ENCODE measurements at regions not wholly inside any gene's neighbourhood (a gene's known extent, or its start where the extent isn't known, plus 50 kb on each side); places are given as distances from the start of the nearest gene placed in this dataset.

- Histone ChIP-seq H3K79me2 (ENCODE audit: control insufficient read depth, insufficient read depth, low read length) (no peaks in the 10 kb centered on the region), H3K27ac (ENCODE audit: control insufficient read depth, insufficient read depth, low read length) (no peak overlapping the region), H3K9ac (ENCODE audit: control insufficient read depth, extremely low read depth, insufficient read depth, low read length) (no peak overlapping the region), H3K4me2 (ENCODE audit: control insufficient read depth, extremely low read depth, insufficient read depth, low read depth, low read length) (no peak overlapping the region), H2AFZ (ENCODE audit: control insufficient read depth, low read length) (no peak overlapping the region), H3K4me1 (ENCODE audit: control insufficient read depth, extremely low read depth, insufficient read depth, low read length) (no peaks in the 10 kb centered on the region), H3K9me3 (ENCODE audit: control insufficient read depth, low read depth, low read length) (no peaks in the 10 kb centered on the region), H3K36me3 (ENCODE audit: control insufficient read depth in 2 of 2, extremely low read depth in 1 of 2, insufficient read depth in 2 of 2, low read length in 2 of 2) (no peaks in the 10 kb centered on the region), H4K20me1 (ENCODE audit: control insufficient read depth, extremely low read depth, insufficient read depth, low read length) (no peaks in the 10 kb centered on the region), H3K4me3 (ENCODE audit: control insufficient read depth in 2 of 3, extremely low read depth in 1 of 3, insufficient read depth in 2 of 3, low read depth in 1 of 3, low read length in 3 of 3) (no peak overlapping the region), H3K9me1 (ENCODE audit: control insufficient read depth, extremely low read depth, insufficient read depth, low read length) (no peaks in the 10 kb centered on the region), H3K27me3 (ENCODE audit: control insufficient read depth, extremely low read depth, insufficient read depth, low read length) (no peaks in the 10 kb centered on the region)
- FAIRE-seq (no peak), DNase-seq (ENCODE audit: low read depth, low spot score) (no peak)
- dilution Hi-C loops (cut with MboI; ENCODE audit: extremely low pct_ligation_motif_present, low sequenced_read_pairs) = no loop called here
- no peak for TF ChIP-seq EZH2 (IDR thresholded peaks at IDR 0.05; ENCODE audit: low read length)
- no peak for TF ChIP-seq CTCF (optimal IDR thresholded peaks at IDR 0.05 in 1 of 3, IDR thresholded peaks at IDR 0.05 in 1 of 3, conservative IDR thresholded peaks at IDR 0.05 in 1 of 3; ENCODE audit: extremely low read depth in 1 of 3, insufficient read depth in 2 of 3, low read length in 3 of 3)
Observed at GRCh38 chr11:97514446-97514845, 1124.6 kb downstream of the JRKL start.

- Histone ChIP-seq H3K4me2 (ENCODE audit: control insufficient read depth, extremely low read depth, insufficient read depth, low read depth, low read length) (no peak overlapping the region), H3K9me3 (ENCODE audit: control insufficient read depth, low read depth, low read length) (no peaks in the 10 kb centered on the region), H3K27me3 (ENCODE audit: control insufficient read depth, extremely low read depth, insufficient read depth, low read length) (no peaks in the 10 kb centered on the region), H3K4me1 (ENCODE audit: control insufficient read depth, extremely low read depth, insufficient read depth, low read length) (no peaks in the 10 kb centered on the region), H4K20me1 (ENCODE audit: control insufficient read depth, extremely low read depth, insufficient read depth, low read length) (no peaks in the 10 kb centered on the region), H3K79me2 (ENCODE audit: control insufficient read depth, insufficient read depth, low read length) (no peaks in the 10 kb centered on the region), H3K9me1 (ENCODE audit: control insufficient read depth, extremely low read depth, insufficient read depth, low read length) (no peaks in the 10 kb centered on the region), H3K4me3 (ENCODE audit: control insufficient read depth in 2 of 3, extremely low read depth in 1 of 3, insufficient read depth in 2 of 3, low read depth in 1 of 3, low read length in 3 of 3) (no peak overlapping the region), H3K36me3 (ENCODE audit: control insufficient read depth in 2 of 2, extremely low read depth in 1 of 2, insufficient read depth in 2 of 2, low read length in 2 of 2) (no peaks in the 10 kb centered on the region), H2AFZ (ENCODE audit: control insufficient read depth, low read length) (no peak overlapping the region), H3K9ac (ENCODE audit: control insufficient read depth, extremely low read depth, insufficient read depth, low read length) (no peak overlapping the region), H3K27ac (ENCODE audit: control insufficient read depth, insufficient read depth, low read length) (no peak overlapping the region)
- dilution Hi-C loops (cut with MboI; ENCODE audit: extremely low pct_ligation_motif_present, low sequenced_read_pairs) = no loop called here
- no peak for DNase-seq (ENCODE audit: low read depth, low spot score)
- FAIRE-seq = no peak
- TF ChIP-seq EZH2 (IDR thresholded peaks at IDR 0.05; ENCODE audit: low read length) (no peak), CTCF (optimal IDR thresholded peaks at IDR 0.05 in 1 of 3, IDR thresholded peaks at IDR 0.05 in 1 of 3, conservative IDR thresholded peaks at IDR 0.05 in 1 of 3; ENCODE audit: extremely low read depth in 1 of 3, insufficient read depth in 2 of 3, low read length in 3 of 3) (no peak)
Observed at GRCh38 chr11:97516688-97517087, 1126.9 kb downstream of the JRKL start.
